ENCODE measurements at regions not wholly inside any gene's neighbourhood (a gene's known extent, or its start where the extent isn't known, plus 50 kb on each side); places are given as distances from the start of the nearest gene placed in this dataset.

DNA sequence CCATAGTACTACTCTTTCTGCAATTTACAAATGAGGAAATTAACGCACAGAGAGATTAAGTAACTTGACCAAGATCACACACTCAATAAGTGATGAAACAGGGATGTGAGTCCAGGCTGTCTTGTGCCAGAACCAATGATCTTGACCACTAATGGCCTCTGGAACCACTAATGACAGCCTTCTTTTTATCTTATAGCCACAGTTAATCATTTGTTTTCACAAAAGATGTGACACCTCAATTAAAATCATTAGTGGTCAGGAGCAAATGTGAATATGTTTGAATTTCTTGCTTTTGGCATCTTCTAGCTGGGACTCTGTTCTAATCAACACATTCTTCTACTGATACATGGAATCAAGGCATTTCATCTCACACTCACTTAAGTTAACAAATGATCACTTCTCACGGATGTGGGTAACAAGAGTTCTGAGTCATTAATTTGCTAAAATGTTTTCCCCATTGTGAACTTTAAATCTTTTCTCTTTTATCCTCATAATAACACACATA lies 102.7 kb upstream of the CD180 start:
- no peak for DNase-seq (ENCODE audit: low read depth in 2 of 2)

DNA sequence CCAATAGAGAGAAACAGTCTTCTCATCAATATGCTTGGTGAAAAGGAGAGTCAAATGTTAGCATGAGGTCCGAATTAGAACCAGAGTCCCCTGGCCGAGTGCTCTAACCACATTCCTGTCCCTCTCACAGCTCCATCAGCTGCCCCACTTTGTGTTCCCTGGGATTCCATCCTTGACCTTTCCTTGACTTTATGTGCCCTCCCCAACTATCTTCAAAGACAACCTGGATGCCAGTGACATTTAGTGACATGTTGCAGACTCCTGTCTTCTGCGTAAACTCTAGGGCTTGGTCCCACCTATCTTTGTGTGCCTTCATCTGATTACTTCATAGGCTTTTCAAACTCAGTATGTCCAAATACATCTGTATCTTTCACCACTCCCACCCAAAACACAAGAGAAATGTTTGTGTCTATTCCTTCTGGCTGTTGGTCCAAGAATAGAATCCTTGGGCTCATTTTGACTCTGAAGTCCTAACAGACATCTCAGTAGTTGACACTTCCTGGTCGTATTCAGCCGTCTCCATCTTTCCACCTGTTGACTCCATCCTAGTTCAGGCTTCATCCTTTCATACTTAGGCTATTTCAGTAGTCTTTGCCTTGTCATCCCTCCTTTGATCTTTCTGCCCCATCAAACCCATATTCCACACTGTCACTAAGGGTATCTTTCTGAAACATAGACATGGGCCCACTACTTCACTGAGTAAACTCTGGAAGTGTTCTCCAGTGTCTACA lies 101.4 kb upstream of the CD180 start:
- no peak for DNase-seq (ENCODE audit: low read depth in 2 of 2)

DNA sequence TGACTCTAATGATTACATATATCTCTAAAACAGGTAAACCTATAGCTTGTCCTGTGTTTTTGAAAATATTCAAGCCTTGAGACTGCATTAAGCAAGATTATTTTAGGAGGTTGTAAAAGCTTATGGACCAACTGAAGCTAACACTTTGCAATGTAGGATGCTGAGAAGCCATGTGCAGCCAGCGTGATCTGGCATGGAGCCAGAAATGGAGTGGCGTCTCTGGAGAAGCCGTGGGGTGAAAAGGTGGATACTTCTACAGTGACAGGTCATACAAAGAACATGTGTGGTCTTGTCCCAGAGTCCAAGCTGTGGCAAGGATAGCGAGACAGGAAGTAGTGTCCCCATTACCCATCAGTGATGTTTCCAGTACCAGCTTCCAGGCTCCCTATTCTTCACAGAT lies 100.8 kb upstream of the CD180 start:
- DNase-seq (ENCODE audit: low read depth in 2 of 2), result no peak

DNA sequence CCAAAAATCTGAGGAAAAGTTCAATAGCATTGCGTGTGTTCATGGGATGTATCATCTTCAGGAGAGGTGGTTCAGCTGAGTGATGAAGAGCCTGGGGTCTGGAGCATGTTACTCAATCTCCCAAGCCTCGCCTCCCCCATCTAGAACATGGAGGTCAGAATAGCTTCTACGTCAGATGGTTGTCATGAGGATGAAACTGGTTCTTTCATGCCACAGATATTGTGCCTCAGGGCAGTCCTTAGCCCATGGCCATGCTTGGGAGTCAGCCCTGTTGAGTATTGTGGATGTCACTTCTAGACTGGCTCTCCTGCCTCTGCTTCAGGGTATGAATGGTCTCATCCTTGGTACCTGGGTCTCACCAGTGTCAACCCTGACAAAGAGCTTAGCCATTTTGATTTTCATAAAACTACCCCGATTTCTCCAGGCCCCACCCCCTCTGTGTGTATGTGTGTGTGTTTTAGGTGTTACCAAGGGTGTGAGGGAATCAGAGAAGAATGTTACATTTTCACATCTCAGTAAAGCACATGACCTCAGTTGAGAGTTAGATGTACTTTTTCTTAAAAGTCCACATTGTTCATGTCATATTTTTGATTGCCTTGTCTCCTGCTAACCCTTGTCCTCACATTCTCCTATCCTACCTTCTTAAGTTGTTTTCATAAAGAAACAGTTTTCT lies 97.8 kb upstream of the CD180 start:
- no peak for DNase-seq (ENCODE audit: low read depth in 2 of 2)

DNA sequence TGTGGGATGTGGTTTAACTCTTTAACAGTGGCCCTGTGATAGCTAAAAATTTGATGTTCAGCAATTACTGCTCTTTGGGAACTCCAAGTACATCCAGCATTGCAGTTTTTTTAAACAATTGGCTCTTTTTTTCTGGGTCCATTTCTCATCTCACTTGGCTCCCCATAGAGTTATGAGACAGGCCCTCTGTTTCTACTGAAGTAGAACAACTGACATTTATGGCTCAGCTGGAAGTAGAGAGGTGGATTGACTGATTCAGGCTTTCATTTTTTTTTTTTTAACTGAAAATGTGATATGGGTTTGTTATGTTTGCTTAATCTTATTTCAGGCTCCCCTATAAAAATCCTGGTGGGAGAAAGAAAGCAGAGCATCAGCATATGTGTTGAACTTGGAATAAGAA lies 96.6 kb upstream of the CD180 start:
- DNase-seq (ENCODE audit: low read depth in 2 of 2), result no peak

DNA sequence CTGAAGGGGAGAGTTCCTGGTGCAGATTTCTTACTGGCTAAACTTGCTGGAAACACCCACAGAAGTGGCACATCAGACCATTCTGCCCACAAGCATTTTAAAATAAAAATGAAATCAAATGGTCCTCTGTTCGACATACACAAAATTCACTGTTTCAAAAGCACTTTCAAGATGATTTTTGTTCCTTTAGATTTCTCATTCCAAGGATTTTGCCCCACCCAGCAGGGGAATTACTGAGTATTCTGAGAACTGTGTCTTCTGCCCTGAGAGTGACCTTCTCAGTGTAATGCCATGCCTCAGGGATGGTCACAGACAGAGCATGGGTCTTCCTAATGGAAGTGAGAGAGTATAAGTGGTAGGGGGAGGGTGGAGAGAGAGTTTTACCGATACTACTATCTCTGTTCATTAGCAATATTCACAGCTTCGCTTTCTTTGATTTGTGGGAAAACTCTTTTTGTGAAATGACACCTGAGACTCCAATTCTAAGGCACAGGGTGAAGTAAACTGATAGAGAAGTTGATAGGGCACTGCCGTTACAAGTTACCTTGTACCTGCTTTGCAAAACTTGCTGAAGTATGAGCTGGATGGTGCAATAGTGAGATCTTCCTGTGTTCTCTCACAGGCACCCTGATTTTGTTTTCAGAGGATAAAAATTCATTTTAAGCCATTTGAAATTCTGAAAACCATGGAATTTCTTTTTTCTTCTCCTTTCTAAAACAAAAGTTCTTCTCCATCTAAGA lies 95.8 kb upstream of the CD180 start:
- no peak for DNase-seq (ENCODE audit: low read depth in 2 of 2)

DNA sequence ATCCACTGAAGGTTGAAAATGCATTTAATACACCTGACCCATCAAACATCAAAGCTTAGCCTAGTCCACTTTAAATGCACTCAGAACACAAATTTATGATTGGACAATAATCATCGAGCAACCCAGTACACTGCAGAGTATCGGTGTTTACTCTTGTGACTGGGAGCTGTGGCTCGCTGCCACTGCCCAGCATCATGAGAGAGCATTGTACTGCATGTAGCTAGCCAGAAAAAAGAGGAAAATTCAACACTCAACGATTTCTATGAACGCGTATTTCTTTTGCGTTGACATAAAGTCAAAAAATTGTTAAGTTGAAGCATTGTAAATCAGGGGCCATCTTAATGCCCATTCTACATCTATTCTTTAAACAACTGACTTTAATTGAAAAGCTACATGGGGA lies 95.1 kb upstream of the CD180 start:
- DNase-seq (ENCODE audit: low read depth in 2 of 2), result no peak

DNA sequence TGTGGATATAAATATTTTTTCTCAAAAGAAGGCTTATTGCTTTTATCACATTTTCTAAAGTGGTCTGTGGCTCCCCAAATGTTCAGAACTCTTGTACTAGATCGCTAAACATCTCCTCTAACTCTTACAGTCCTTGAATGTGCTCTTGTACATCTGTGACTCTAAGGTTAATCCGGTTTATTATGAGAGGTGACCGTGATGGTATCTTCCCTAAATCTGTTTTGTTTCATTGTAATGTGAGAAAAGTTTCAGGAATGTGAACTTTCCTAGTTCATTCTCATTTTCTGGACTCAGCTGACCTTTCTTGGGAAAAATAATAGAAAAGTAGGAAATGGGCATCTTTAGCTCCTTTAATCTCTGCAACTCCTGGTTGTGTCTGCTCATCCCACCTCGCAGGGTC lies 94.5 kb upstream of the CD180 start:
- DNase-seq (ENCODE audit: low read depth in 2 of 2), result no peak

DNA sequence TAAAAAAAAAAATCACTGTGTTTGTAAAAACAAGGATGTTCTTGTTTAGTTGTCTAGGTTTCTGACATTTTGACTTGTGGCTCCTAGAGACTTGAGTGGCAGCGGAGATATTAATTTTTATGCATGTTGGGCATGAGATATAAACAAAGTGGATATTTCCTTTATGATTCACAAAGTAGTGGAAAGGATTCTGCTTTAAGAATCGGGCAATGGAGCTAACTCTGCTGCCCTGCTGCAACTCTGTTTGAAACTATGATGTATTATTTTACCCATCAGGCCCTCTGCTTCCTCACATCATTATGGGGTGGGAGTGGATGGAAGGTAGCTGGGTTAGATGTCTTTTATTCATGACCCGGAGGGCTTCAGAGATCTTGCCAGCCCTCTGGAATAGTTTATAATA lies 94.1 kb upstream of the CD180 start:
- DNase-seq (ENCODE audit: low read depth in 2 of 2), result no peak

DNA sequence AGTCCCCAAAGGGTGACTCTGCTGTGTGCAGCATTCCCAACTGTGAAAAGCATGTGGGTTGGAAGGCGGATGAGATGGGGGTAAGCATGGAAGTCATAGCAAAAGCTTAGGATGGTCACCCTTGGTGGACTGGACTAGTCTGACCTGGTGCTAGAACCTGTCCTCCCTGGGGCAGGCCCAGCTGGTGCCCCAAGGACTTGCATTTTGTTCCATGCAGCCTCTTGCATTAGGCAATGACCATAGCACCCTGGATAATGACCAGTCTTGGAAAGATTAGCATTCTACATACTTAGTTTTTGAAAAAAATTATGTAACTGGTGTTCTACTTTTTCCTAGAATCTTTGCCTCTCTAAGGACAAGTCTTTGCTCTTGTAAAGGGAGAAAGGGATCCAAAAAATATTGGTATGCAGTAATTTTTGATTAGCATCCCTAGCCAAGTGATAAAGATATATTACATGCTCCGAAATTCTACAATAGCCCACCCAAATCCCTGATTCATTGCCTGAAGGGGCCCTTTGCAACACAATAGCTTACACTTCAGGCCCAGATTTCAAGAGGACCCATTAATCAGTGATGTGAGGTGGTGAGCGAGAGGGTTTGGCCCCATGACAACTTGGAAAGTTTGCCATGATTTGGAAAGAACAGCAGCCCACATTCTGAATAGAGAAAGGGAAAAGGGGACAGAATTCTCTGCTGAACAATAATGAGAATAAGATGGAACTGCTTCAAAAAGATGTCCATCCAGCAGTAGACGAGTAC lies 93.3 kb upstream of the CD180 start:
- DNase-seq (ENCODE audit: low read depth in 2 of 2), result no peak

DNA sequence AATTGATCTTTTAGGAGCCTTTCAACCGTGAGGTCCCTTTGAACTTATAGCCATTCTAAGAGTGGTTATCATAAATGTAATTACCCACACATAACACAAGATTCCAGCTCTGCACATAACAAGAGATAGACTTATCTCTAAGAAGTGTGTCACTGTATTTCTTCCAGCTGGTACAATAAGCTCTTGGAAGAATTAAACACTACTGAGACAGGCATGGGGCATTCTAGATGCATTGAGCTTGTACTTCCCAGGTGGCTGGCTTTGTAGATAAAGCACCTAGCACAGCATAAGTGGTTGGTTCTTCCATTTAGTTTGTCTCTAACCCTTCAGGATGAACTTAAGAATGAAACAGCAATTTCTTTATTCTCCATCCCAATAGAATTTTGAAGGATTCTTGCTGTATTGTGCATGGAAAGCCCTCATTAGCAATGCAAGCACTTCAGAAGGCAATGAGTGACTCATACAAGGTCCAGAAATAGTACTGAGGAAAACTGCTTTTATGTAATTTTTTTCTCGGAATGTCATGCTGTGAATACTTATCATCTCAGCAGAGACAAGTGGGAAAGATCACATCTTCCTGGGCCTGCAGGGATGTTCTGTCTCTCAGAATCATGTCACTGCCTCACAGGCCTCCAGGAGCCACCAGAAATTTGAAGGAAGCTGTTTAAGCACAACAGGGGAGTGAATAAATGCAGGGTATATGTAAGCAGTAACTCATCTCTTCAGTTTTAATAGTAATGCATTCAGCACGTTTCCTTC lies 91.1 kb upstream of the CD180 start:
- no peak for DNase-seq (ENCODE audit: low read depth in 2 of 2)

DNA sequence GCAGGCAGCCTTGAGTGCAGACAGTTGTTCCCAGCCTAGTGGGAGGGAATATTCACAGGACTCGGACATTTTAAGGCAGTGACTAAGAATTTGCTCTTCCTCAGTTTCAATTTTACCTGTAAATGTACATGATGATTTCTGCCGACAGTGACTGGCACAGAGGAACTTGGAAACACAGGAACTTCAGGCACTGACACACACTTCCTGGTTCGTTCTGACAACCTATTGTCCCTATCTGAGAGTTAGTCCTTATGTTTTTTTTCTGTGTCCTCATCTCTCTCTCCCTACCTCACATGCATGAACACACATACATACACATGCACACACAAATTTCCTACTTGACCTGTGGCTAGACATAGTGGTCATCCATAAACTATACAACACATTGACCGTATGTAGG lies 89.4 kb upstream of the CD180 start:
- DNase-seq (ENCODE audit: low read depth in 2 of 2), result no peak

DNA sequence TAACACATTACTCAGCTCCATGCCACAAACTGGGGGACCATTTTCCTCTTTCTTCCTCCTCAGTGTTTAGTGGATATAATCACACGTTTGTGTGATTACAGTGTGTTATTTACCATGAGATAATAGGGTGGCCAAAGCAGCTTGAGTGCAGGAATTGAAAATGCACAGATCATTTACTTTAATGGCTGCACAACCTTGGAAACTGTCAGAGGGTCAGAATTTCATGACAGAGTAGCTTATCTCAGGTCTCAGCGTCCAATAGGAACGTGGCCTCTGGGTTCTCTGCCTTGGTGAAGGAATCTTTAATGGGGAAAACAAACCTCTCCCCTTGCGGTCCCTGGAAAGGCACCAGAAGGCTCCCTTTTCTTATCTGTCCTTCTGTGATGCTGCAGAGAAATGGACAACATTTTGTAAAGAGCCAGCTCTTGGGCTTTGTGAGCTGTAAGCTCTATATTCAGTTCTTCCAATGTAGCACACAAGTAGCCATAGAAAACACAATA lies 87.4 kb upstream of the CD180 start:
- no peak for DNase-seq (ENCODE audit: low read depth in 2 of 2)

DNA sequence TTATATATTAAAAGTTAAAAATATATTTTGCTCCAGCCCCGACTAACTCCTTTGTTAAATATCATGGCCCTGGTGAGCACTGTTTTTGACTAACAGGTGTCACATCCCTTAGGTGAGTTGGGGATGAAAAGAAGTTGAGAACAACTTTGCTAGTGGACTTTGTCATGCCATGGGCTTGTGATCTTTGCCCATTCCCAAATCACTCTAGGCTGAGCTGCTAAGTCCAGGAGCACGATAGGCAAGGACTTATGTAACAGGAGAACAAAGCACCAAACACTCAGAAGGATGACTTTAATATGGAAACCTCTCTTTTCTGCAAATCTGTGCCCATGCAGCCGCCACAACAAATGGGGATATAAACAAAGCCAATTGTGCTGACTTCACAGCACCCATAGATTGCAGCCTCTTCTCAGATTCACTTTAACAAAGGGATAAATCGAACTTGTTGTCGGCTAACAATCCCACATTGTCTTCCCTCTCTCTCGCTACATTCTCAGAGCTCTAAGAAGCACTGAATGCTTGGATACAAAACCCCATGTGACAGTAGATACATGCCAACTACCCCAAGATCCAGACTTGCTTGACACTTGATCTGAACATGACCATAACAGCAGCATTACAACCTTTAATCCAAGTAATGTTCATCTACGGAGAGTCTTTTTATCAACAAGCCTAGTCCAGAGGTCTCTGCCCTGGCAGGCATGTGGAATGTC lies 86.8 kb upstream of the CD180 start:
- DNase-seq (ENCODE audit: low read depth in 2 of 2), result no peak

DNA sequence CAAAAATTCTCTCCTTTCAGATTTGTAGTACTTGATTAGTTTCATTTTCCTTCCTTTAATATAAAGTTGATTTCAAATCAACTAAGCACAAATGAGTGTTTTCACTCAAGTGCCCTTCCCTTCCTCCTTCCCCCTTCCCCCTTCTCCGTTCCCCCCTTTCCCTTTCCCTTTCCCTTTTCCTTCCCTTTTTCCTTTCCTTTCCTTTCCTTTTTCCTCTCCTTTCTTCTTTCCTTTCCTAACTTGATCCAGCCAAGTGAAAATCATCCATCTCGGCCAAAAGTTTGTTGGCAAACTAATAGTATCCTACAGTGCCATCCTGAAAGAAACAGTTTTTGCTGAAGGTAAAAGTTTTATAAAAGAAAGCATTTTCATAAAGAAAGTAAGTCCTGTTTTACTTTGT lies 85.3 kb upstream of the CD180 start:
- DNase-seq (ENCODE audit: low read depth in 2 of 2), result no peak

DNA sequence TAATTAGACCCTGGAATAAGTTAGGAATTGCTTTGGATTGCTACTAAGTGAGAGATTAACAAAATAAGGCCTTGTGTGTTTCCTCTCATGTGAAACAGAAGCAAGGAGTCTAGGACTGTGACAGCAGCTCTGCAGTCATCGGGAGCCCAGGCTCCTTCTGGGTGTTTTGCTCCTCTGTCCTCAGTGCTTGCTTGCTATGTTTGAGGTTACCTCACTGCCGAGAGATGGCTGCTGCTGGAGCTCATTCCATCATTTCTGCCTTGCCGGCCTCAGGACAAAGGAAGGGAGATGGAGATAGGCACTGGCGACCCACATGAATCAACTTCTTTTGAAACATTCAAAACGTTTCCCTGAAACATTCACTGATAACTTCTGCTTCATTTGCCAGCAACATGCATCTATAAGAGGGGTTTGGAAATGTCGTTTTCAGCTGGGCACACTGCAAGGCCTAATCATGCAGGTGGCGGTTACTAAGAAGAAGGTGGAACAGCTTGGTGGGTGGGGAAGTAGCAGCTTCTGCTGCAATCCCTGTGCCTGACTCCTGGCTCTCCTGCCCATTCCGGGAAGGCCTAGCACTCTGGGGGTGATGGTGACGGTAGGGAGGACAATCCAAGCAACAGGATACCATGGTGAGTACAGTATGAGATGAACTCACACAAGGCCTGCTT lies 77.2 kb upstream of the CD180 start:
- DNase-seq (ENCODE audit: low read depth in 2 of 2), result no peak

DNA sequence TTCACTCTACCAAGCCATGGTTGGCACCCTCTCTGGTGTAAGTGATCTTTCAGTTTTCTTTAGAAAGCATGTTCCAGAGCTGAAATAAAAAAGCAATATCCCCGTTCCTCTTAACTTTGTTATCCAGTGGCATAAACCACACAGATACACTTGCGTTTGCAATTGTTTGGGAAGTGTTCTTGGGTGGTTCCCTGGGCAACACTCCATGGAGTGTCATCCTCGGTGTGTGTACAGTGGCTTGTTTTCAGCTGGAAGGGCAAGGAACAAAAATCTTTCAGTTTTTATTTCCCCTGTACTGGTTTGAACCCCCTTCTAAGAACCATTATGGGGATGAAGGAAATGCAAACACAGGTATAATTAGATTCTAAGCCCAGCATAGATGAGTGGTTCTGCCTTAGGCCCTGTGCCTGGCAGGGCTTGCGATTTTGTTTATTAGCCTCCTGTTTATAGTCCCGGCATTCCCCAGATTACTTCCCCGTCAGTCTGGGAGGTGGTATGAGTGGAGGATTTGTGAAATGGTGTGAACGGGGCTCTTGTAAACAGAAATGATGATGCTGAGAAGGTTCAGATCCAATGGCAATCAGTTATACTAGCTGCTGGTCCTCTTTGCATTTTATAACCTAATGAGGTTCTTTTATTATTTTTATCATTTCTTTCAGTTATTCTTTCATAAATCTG lies 76.0 kb upstream of the CD180 start:
- no peak for DNase-seq (ENCODE audit: low read depth in 2 of 2)

DNA sequence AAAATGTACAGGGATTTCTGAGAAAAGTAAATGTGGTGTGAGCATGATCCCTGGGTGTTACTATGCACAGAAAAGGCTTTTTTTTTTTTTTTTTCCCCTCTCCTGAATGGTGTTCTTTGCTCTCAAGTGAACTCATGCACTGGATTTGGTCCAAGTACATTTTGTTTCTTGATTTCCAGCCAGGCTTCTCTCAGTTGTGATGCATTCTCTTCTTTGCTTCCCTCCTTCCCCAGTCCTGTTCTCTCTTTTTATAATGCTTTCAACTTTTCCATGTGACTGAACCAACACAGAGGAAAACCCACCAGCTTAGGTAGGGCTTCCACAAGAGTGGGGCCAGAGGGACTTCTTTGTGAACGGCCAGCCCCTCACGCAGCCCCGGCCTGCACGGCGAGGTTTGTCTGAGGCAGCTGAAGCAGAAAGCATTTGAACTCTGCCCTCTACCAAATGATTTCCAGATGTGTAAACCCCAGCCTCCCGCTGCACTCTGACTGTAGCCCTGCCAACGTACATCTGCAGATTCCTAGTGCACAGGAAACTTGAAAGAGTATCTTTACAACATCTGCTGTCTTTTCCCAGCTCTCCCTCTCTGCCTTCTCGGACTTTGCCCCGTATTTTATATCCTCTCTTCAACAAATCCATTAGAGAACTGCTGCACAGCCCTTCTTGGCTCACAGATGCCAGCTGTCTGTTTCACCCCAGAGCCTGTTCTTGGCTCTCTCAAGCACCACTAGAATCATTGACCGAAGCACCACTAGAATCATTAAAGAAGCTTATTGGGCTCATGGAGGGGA lies 71.8 kb upstream of the CD180 start:
- DNase-seq (ENCODE audit: low read depth in 2 of 2), result no peak
